ENCODE measurements at regions not wholly inside any gene's neighbourhood (a gene's known extent, or its start where the extent isn't known, plus 50 kb on each side); places are given as distances from the start of the nearest gene placed in this dataset.
"Not testable (repeated sequence)": the region's sequence is repeated elsewhere in the genome, so short reads cannot be mapped to it uniquely, and the experiment has no call there.

DNA sequence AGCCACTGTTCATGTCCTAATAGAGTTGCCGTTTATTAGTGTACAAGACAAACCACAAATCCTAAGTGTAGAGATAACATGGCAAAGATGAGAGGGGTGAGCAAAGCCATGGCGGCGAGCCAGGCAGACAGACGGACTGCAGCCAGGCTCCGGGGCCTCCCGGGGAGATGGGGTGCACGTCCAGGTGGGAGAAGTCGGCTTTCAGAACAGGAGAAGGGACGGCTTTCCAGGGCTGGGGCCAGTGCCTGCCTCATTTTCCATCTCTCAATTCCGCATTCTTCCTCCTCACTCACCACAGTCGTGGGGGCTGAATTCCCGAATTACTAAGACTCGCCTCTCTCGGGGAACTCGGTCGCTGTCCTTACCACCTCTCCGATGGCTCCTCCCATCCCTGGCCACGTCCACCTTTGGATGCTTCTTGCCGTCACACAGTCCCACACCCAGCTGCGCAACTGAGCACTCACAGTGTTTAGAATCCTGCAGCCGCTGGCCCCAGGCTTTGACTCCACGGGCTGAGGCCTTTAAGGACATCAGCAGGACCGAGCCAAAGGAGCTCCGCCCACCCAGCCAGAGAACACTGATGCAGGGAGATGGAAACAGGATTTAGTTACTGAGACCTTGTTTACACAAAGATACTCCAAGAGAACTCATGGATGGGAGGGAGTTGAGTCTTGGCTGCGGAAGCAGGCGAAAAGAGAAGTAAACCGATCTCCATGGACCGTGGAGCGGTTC, 59.7 kb downstream of the RNF112 start:
- Mint-ChIP-seq H3K4me3 (no peak overlapping the region), H3K36me3 (no peaks in the 10 kb centered on the region), H3K9me3 (peaks cover 9% of the 10 kb centered on the region), H3K27ac (no peak overlapping the region), H3K27me3 (no peaks in the 10 kb centered on the region), H3K4me1 (ENCODE audit: unreplicated experiment) (peaks cover 5% of the 10 kb centered on the region)
- TF ChIP-seq, protein P1, sequence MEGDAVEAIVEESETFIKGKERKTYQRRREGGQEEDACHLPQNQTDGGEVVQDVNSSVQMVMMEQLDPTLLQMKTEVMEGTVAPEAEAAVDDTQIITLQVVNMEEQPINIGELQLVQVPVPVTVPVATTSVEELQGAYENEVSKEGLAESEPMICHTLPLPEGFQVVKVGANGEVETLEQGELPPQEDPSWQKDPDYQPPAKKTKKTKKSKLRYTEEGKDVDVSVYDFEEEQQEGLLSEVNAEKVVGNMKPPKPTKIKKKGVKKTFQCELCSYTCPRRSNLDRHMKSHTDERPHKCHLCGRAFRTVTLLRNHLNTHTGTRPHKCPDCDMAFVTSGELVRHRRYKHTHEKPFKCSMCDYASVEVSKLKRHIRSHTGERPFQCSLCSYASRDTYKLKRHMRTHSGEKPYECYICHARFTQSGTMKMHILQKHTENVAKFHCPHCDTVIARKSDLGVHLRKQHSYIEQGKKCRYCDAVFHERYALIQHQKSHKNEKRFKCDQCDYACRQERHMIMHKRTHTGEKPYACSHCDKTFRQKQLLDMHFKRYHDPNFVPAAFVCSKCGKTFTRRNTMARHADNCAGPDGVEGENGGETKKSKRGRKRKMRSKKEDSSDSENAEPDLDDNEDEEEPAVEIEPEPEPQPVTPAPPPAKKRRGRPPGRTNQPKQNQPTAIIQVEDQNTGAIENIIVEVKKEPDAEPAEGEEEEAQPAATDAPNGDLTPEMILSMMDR (conservative IDR thresholded peaks at IDR 0.05), result no peak
- no peak for DNase-seq (ENCODE audit: extremely low spot score, unreplicated experiment)

DNA sequence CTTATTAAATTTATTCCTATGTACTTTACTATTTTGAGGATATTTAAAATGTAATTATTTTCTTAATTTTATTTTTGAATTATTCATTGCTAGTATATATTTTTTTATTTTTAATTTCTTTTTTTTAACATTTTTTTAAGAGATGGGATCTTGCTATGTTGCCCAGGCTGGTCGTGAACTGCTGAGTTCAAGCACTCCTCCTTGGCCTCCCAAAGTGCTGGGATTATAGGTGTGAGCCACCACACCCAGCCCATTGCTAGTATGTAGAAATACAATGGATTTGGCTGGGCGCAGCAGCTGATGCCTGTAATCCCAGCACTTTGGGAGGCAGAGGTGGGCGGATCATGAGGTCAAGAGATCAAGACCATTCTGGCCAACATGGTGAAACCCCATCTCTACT, 59.2 kb upstream of the SLC47A1 start:
- not testable (repeated sequence) for H3K9me3 Mint-ChIP-seq; H3K4me1 Mint-ChIP-seq (ENCODE audit: unreplicated experiment); H3K4me3 Mint-ChIP-seq; H3K36me3 Mint-ChIP-seq; H3K27me3 Mint-ChIP-seq; H3K27ac Mint-ChIP-seq; DNase-seq (ENCODE audit: extremely low spot score, unreplicated experiment)

DNA sequence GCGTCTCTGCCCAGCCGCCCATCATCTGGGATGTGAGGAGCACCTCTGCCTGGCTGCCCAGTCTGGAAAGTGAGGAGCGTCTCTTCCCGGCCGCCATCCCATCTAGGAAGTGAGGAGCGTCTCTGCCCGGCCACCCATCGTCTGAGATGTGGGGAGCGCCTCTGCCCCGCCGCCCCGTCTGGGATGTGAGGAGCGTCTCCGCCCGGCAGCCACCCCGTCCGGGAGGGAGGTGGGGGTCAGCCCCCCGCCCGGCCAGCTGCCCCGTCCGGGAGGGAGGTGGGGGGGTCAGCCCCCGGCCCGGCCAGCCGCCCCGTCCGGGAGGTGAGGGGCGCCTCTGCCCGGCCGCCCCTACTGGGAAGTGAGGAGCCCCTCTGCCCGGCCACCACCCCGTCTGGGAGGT, 57.9 kb upstream of the SLC47A1 start:
- H3K36me3 Mint-ChIP-seq; H3K4me1 Mint-ChIP-seq (ENCODE audit: unreplicated experiment); H3K27me3 Mint-ChIP-seq; H3K4me3 Mint-ChIP-seq; DNase-seq (ENCODE audit: extremely low spot score, unreplicated experiment); H3K27ac Mint-ChIP-seq: not testable (repeated sequence)
- H3K9me3 Mint-ChIP-seq, result peaks cover 15% of the 10 kb centered on the region

DNA sequence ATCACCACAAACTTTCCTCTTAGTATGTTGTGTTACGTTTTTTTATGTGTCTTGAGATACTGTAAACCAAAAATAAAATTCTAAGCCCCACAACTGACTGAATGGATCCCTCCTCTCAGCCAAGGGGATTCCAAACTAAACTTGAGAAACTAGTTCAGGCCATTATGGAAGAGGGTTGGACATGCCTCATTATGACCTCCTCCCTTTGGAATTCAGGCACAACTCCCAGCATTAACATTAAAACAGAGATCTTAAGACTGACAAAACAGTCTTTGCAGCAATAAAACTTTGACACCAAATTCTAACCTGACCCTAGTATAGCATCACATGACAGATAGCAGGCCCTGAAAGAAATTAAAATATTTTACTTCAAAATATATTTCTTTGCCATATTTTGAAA, 51.1 kb upstream of the SLC47A1 start:
- Mint-ChIP-seq H3K9me3 (peaks cover 6% of the 10 kb centered on the region), H3K27ac (peak overlapping the region; percentile 39), H3K4me3 (no peak overlapping the region), H3K27me3 (no peaks in the 10 kb centered on the region), H3K4me1 (ENCODE audit: unreplicated experiment) (peaks cover 14% of the 10 kb centered on the region), H3K36me3 (no peaks in the 10 kb centered on the region)
- DNase-seq (ENCODE audit: extremely low spot score, unreplicated experiment), result no peak
- TF ChIP-seq, protein P1 (conservative IDR thresholded peaks at IDR 0.05), result no peak

Measured in type B pancreatic cell (in vitro differentiated cells).